ENCODE measurements at regions not wholly inside any gene's neighbourhood (a gene's known extent, or its start where the extent isn't known, plus 50 kb on each side); places are given as distances from the start of the nearest gene placed in this dataset.

- TF ChIP-seq CHD2 (IDR thresholded peaks at IDR 0.05; ENCODE audit: low read length) (no peak), SIRT6 (IDR thresholded peaks at IDR 0.05; ENCODE audit: low read length) (no peak), GTF2F1 (IDR thresholded peaks at IDR 0.05; ENCODE audit: borderline replicate concordance, low read depth, low read length) (no peak)
These were observed 99.9 kb upstream of the RFLNA start (continued) for GRCh38 chr12:124194893-124195566.
